GM19468 (cell line): ENCODE measurements at regions not wholly inside any gene's neighbourhood (a gene's known extent, or its start where the extent isn't known, plus 50 kb on each side); places are given as distances from the start of the nearest gene placed in this dataset.

Source experiments
- ATAC-seq: cut with Tn5 transposase; IDR thresholded peaks from one replicate; pipeline ENCODE4 v1.9.1; 2021; ENCODE audit warnings: mild to moderate bottlenecking, moderate library complexity, moderate number of reproducible peaks; ENCODE audit not compliant: unreplicated experiment; ENCODE audit errors: extremely low read depth

DNA sequence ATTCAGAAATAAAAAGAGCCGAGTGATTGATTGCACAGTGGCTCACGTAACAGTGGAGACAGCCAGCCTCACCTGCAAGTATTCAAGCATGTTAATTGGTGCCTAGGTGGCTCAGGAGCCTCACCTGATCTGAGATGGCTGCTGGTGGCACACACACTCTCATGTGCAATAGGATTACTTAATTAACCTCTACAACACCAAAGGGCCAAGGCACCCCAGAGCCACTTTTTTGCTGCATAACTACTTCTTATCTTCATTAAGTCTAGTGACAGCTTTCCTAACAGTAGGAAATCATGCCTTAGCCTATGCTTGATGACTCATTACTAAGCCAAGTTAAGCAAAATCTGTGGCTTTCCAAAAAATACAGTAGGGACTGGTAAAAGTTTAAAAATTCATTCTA lies 117.3 kb upstream of the NOCT start:
- no peak for ATAC-seq

DNA sequence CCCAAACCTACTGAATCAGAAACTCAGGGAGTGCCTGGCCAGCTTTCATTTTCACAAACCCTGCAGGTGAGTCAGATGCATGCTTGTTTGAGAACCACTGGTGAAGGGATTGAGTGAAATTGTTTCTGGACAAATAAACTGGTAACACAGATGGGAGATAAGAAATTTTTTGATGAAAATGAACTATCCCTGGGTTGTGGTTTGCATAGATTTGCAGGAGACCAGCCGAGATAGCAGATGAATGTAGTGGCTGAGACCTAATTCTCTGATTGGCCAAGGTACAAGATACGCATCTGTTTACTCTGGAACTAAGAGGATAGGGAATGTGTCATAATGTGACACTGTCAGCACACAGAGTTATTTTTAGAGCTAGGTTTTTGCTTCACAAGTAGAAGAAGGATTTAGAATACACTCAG lies 117.8 kb upstream of the NOCT start:
- ATAC-seq = no peak

DNA sequence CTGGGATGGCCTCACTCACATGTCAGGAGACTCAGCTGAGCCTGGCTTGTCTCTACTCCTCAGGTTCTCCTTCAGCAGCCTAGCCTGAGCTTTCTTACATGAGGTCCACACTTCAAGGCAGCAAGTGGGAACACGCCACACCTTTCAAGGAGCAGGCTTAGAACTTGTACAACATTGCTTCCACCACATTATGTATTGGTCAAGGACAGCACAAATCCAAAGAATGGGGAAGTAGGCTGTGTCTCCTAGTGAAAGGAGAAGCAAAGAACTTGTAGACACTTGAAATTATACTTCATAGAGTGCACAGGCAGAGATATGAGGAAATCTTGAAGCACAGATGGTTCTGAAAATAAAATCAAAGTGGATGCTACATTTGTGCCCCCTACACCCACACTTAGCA lies 120.9 kb upstream of the NOCT start:
- ATAC-seq = no peak

DNA sequence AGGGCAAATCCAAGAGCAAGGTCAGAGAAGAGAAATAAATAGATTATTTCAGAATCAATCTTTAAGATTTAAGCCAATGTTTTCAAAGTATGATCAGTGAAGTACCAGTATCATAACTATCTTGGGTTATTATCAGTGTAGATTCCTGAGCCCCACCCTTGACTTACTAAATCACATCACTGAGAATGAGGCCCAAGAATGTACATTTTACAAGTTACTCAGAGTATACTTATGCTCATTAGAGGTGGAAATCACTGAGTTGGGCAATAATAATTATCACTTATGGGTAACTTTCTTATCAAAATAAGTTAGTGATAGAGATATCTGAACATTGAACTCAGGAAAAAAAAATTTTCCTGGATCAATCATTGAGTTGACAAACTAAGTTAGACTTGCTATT lies 121.6 kb upstream of the NOCT start:
- ATAC-seq = no peak

DNA sequence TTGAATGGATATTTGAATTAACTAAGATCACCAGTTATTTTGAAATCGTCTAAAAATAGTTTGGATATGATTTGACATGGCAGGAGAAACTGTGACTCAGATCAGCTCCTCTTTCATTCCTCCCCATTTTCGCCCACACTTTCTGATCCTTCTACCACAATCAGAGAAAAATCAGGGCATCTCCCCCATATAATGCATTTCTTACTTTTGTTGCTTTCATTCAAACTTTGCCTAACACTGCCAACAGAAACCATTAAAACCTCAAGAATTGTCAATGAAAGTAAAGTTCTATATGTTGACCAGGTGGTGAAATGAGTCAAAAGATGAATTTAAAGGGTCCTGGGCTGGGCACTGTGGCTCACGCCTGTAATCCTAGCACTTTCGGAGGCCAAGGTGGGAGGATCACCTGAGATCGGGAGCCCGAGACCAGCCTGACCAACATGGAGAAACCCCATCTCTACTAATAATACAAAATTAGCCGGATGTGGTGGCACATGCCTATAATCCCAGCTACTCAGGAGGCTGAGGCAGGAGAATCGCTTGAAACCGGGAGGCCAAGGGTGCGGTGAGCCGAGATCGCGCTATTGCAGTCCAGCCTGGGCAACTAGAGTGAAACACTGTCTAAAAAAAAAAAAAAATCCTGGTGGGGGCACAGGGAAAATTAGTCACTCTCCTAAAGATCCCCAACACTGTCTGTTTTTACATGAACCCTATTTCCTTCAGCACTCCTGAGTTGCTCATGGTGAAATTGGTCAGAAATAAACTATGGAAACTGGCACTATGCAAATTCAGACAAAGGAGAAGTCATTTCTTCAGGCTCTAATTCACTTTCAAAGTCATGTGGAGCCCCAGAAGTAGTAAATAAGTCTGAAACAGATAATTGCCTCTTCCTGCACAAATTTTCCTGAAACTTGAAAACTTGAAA lies 122.8 kb upstream of the NOCT start:
- ATAC-seq = no peak

- no peak for ATAC-seq
Measured at GRCh38 chr4:138891631-138892031, 124.0 kb upstream of the NOCT start.

DNA sequence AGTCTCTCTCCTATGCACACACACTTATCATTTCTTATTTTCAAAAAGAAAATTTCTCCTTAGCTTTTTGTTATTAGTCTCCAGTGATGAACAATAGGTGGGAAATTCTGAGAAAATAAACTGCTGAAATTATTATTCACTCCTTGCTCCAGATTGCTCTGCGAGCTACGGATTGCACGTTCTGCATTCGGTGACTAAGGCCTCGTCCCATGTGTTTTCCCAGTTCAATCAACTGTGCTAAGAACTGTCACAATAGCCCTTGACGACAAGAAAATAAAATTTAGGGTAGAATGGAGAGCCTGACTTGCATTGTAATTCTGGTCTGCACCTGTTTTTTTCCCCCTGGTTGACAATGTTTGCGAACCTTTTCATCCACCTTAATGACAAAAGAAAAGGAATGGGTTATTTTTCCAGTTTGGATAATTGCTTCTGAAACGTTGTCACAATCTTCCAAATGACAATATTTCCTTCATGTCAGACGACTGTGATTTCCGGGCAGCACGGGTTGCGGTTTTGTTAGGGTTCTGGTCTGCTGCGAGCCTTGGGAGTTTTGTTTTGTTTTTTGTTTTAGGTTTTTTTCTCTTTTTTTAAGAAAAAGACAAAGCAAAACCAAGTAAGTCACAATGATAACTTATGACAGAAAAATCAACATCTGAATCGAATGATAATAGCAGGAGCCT lies 124.5 kb upstream of the NOCT start:
- no peak for ATAC-seq

DNA sequence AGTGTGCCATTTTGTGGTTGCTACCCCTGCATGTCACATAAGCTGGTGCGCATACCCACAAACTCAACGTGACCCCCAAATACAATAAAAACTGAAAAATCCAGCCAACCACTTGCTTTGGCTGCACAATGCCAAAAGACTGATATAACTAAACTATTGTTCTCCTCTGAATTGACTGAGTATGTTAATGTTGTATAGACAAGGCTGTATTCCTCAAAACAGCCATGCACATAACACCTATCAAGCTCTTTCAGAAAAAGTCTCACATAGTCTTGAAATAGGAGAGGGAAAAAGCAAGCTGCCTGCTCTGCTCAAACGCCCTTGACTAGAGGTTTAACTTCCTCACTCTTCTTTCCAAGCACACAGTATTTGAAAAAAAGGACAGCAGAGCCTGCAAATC lies 126.4 kb upstream of the NOCT start:
- ATAC-seq = no peak

GRCh38 chr4:138887741-138888140 lies 127.8 kb upstream of the NOCT start:
- ATAC-seq = no peak

- ATAC-seq = no peak
Measured at GRCh38 chr4:138887341-138887740, 128.2 kb upstream of the NOCT start.

- ATAC-seq = no peak
Measured at GRCh38 chr4:138879757-138880156, 135.8 kb upstream of the NOCT start.

- no peak for ATAC-seq
Measured at GRCh38 chr4:138875891-138876608, 139.5 kb upstream of the NOCT start.

DNA sequence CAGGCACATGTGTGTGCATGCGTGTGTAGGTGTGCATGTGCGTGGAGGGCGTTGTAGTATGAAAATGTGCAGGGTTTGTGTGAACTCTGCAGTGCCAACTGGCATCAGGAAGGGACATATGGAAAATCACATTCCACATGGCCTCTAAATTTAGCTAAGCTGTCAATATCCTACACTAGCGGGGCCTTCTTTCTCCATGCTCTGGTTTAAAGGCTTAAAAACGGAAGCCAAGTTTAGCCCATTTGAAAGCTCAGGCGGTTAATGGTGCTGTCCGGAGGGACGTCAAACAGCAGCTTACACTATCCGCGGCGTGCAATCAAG lies 144.1 kb upstream of the NOCT start:
- no peak for ATAC-seq

GRCh38 chr4:138870737-138871554 lies 144.6 kb upstream of the NOCT start:
- ATAC-seq = peak; percentile 33

DNA sequence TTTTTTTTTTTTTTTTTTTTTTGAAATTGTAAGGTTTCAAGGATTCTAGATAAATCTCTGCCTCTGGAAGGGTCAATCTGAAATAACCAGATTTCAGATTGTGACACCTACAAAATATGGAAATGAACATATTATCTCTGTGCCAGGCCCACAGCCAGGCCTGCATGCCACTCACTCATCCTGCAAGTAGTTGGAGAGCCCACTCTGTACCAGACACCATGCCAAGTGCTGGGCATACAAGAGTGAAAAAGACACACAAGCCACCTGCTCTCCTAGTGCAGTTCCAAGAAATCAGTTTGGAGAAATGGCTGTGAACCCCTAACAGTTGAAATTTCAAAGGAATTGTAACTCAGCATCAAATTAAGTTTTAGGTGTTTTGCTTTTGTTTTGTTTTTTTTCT lies 145.9 kb upstream of the NOCT start:
- ATAC-seq = no peak

DNA sequence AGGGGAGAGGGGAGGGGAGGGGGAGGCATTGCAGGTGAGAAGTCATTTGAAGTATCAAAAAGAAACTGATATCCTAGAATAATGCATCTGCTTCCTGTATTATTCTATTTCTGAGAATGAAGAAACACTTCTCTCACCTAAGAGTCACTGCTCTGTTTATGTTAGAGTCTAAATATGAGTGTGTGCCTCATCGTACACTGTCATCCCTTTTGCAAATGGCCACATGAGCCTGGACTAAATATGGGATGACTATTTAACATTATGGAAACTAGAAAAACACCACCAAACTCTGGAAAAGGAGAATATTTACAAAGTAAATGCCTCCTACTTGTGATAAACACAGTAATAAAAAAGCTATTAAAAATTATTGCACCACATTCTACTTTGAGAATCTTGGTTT lies 146.4 kb upstream of the NOCT start:
- ATAC-seq = no peak

- no peak for ATAC-seq
Measured at GRCh38 chr4:138868562-138868961, 147.0 kb upstream of the NOCT start.

DNA sequence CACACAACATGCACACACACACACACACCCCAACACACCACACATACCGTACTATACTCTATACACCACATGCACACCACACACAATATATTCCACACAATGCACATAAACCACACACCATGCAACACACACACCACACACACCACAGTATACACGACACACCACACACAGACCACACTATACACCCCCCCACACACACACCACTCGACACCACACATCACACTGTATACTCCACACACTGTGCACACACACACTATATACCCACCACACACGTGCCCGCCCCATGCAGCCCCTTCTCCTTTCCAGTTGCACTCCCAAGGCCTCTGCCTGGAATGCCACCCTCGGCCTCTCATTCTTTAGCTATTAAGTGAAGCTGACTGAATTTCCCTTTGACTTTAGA lies 148.2 kb upstream of the NOCT start:
- ATAC-seq = no peak

DNA sequence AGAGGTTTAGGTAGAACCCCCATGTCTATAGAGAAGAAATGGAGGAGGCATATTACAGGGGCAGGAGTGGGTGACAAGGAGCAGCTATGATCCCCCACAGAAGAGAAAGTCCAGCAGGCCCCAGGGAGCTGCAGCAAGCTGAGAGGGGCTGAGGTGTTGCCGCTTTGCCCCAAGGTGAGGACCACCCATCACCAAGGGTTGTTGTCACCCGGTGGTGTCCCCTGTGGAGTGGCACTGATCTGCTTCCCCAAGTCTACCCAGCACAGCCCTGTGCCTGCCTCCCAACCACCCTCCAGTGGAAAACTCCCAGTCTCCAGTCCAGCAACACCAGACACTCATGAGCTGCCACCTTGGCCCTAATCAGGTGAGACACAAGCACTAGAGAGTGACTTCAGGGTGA lies 149.3 kb upstream of the NOCT start:
- ATAC-seq = no peak

DNA sequence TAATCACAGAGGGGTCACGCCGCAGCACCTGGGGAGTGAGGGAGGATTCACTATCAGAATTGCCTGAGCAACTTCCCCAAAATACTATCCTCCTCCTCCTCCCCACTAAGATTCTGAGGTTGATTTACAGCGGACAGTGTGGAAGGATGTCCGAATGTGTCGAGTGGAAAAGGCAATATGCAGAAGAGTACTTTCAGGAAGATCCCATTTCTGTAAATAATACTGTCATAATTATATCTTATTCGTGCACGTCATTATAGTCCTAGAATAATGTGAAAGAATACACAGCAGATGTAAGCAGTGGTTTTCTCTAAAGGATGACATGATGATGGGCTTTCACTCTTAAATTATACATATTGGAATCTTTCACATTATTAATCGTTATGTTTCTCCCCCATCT lies 149.8 kb upstream of the NOCT start:
- no peak for ATAC-seq
